Liver (tissue), 8 donors: ENCODE measurements at regions not wholly inside any gene's neighbourhood (a gene's known extent, or its start where the extent isn't known, plus 50 kb on each side); places are given as distances from the start of the nearest gene placed in this dataset.

Source experiments
- DNase-seq: peaks from one replicate; pipeline ENCODE4 v3.0.0-alpha.2; 2017; ENCODE audit warnings: low spot score
- H3K27ac ChIP-seq, 2 donors: one replicate each; pipeline ENCODE4 v1.7.0; 2013; ENCODE audit warnings: inconsistent platforms in 2 of 2, low read length in 2 of 2, control low read depth in 1 of 2, low read depth in 1 of 2, mild to moderate bottlenecking in 1 of 2
- H3K27me3 ChIP-seq, 4 donors: one replicate each; pipeline versions ENCODE4 v1.6.1 to v1.7.0; 2013; ENCODE audit warnings: low read length in 3 of 4, inconsistent platforms in 1 of 4, mild to moderate bottlenecking in 1 of 4, moderate library complexity in 1 of 4; ENCODE audit not compliant: control insufficient read depth in 4 of 4, insufficient read depth in 4 of 4
- H3K36me3 ChIP-seq, 4 donors: one replicate each; pipeline versions ENCODE4 v1.6.1 to v1.7.0; 2013; ENCODE audit warnings: low read length in 3 of 4, mild to moderate bottlenecking in 3 of 4, low read depth in 1 of 4, moderate library complexity in 1 of 4; ENCODE audit not compliant: control insufficient read depth in 4 of 4, insufficient read depth in 3 of 4
- H3K4me1 ChIP-seq, 4 donors: one replicate each; pipeline versions ENCODE4 v1.6.1 to v1.7.0; 2013; ENCODE audit warnings: low read length in 3 of 4, mild to moderate bottlenecking in 3 of 4, moderate library complexity in 1 of 4; ENCODE audit not compliant: control insufficient read depth in 4 of 4, insufficient read depth in 4 of 4
- H3K4me3 ChIP-seq, 3 donors: one replicate each; pipeline versions ENCODE4 v1.6.1 to v1.7.0; 2013; ENCODE audit warnings: low read length in 3 of 3, control low read depth in 1 of 3, low read depth in 1 of 3, mild to moderate bottlenecking in 1 of 3
- H3K9ac ChIP-seq, 2 donors: one replicate each; pipeline ENCODE4 v1.7.0; 2013; ENCODE audit warnings: low read length in 2 of 2, mild to moderate bottlenecking in 2 of 2, moderate library complexity in 2 of 2, control low read depth in 1 of 2, low read depth in 1 of 2
- H3K9me3 ChIP-seq, 4 donors: one replicate each; pipeline versions ENCODE4 v1.6.1 to v1.7.0; 2013; ENCODE audit warnings: low read length in 3 of 4; ENCODE audit not compliant: control insufficient read depth in 4 of 4
- ATF3 ChIP-seq: IDR thresholded peaks from 2 replicates; pipeline ENCODE4 v1.6.1; 2016; ENCODE audit warnings: antibody characterized with exemption
- CTCF ChIP-seq: fragments of 150-350 bp; IDR thresholded peaks from 2 replicates; pipeline ENCODE4 v1.5.1; 2017; ENCODE audit warnings: improper control_type of control experiment, low read depth, low read length; ENCODE audit not compliant: missing input control
- EGR1 ChIP-seq, 2 donors: IDR thresholded peaks; 2 replicates each; pipeline ENCODE4 v1.6.1; 2016 to 2018; ENCODE audit warnings: antibody characterized with exemption in 2 of 2, low read depth in 2 of 2
- FOXA1 ChIP-seq: IDR thresholded peaks from 2 replicates; pipeline ENCODE4 v1.6.1; 2016; ENCODE audit warnings: antibody characterized with exemption
- FOXA2 ChIP-seq: IDR thresholded peaks from 2 replicates; pipeline ENCODE4 v1.6.1; 2016; ENCODE audit warnings: antibody characterized with exemption
- GABPA ChIP-seq, 2 donors: IDR thresholded peaks in 1 of 2; conservative IDR thresholded peaks in 1 of 2; 2 replicates each; pipeline ENCODE4 v1.6.1; 2016; ENCODE audit warnings: antibody characterized with exemption in 2 of 2, mild to moderate bottlenecking in 1 of 2, moderate library complexity in 1 of 2
- HNF4A ChIP-seq, 2 donors: conservative IDR thresholded peaks; 2 replicates each; pipeline ENCODE4 v1.6.1; 2016; ENCODE audit warnings: antibody characterized with exemption in 2 of 2, mild to moderate bottlenecking in 2 of 2
- HNF4G ChIP-seq: IDR thresholded peaks from 2 replicates; pipeline ENCODE4 v1.6.1; 2016; ENCODE audit warnings: antibody characterized with exemption
- JUND ChIP-seq, 2 donors: IDR thresholded peaks; 2 replicates each; pipeline ENCODE4 v1.6.1; 2016; ENCODE audit warnings: antibody characterized with exemption in 2 of 2
- MAX ChIP-seq: IDR thresholded peaks from 2 replicates; pipeline ENCODE4 v1.6.1; 2016; ENCODE audit warnings: antibody characterized with exemption
- NR2F2 ChIP-seq: IDR thresholded peaks from 2 replicates; pipeline ENCODE4 v1.6.1; 2016; ENCODE audit warnings: antibody characterized with exemption
- RAD21 ChIP-seq, 2 donors: IDR thresholded peaks; 2 replicates each; pipeline ENCODE4 v1.6.1; 2016; ENCODE audit warnings: antibody characterized with exemption in 2 of 2, mild to moderate bottlenecking in 2 of 2
- REST ChIP-seq: IDR thresholded peaks from 2 replicates; pipeline ENCODE4 v1.6.1; 2016; ENCODE audit warnings: antibody characterized with exemption, mild to moderate bottlenecking
- RXRA ChIP-seq, 2 donors: IDR thresholded peaks; 2 replicates each; pipeline ENCODE4 v1.6.1; 2017 to 2018; ENCODE audit warnings: antibody characterized with exemption in 2 of 2, mild to moderate bottlenecking in 1 of 2
- SP1 ChIP-seq: IDR thresholded peaks from 2 replicates; pipeline ENCODE4 v1.6.1; 2018; ENCODE audit warnings: antibody characterized with exemption, mild to moderate bottlenecking
- TAF1 ChIP-seq: conservative IDR thresholded peaks from 2 replicates; pipeline ENCODE4 v1.6.1; 2016; ENCODE audit warnings: antibody characterized with exemption, mild to moderate bottlenecking
- YY1 ChIP-seq: IDR thresholded peaks from 2 replicates; pipeline ENCODE4 v1.6.1; 2016; ENCODE audit warnings: antibody characterized with exemption, mild to moderate bottlenecking
- ZBTB33 ChIP-seq: IDR thresholded peaks from 2 replicates; pipeline ENCODE4 v1.6.1; 2016; ENCODE audit warnings: antibody characterized with exemption
- WGBS: extraction: QIAGEN DNeasy Blood & Tissue Kit; methylation state at CpG from one replicate; pipeline ENCODE4 v1.1.7; 2013; 5-methylcytosine and 5-hydroxymethylcytosine counted together
- donor health status: healthy.
- donor health status: healthy.
- donor health status: healthy.
- donor health status: healthy.
- donor health status: healthy.

- peaks cover 0 to 3% (median 0%) of the 10 kb centered on the region in 4 donors for H3K4me1 ChIP-seq
- no peak overlapping the region for H3K27ac ChIP-seq
- DNase-seq, result no peak
- 93% methylated on average over 2 of the region's 2 CpGs for WGBS
- no peak overlapping the region for H3K4me3 ChIP-seq
- no peak overlapping the region for H3K9ac ChIP-seq
- H3K9me3 ChIP-seq, result peaks cover 0 to 5% (median 0%) of the 10 kb centered on the region in 4 donors
- H3K36me3 ChIP-seq, result no peaks in the 10 kb centered on the region
- TF ChIP-seq RXRA (IDR thresholded peaks at IDR 0.05) (no peak), HNF4G (no peak), HNF4A (conservative IDR thresholded peaks at IDR 0.05) (no peak), TAF1 (no peak), CTCF (no peak), GABPA (IDR thresholded peaks at IDR 0.05 in 1 of 2, conservative IDR thresholded peaks at IDR 0.05 in 1 of 2) (no peak), NR2F2 (no peak), EGR1 (IDR thresholded peaks at IDR 0.05; ENCODE audit: low read depth in 2 of 2) (no peak), ZBTB33 (no peak), FOXA2 (no peak), RAD21 (IDR thresholded peaks at IDR 0.05) (no peak), MAX (no peak), YY1 (no peak), FOXA1 (no peak), JUND (IDR thresholded peaks at IDR 0.05) (no peak), ATF3 (no peak), REST (no peak), SP1 (no peak)
- no peaks in the 10 kb centered on the region for H3K27me3 ChIP-seq
Observed at GRCh38 chr11:95569207-95569606, 220.4 kb downstream of the FAM76B start.
